Activated CD8-positive, alpha-beta T cell treated with anti-CD3 and anti-CD28 coated beads for 36 hours (primary cell): ENCODE measurements at regions not wholly inside any gene's neighbourhood (a gene's known extent, or its start where the extent isn't known, plus 50 kb on each side); places are given as distances from the start of the nearest gene placed in this dataset.

Experiments used
- ATAC-seq: fragments of 200-7000 bp; cut with Tn5 transposase; one replicate; pipeline ENCODE4 v1.10.0; 2021; ENCODE audit warnings: mild to moderate bottlenecking, moderate library complexity
- CTCF ChIA-PET: fragments of 350-600 bp; sonication (Branson Sonifier 250); formaldehyde crosslinking; loops from one replicate; lab custom pipeline; 2021; ENCODE audit warnings: antibody characterized with exemption; lab: Charles Lee
- POLR2A ChIA-PET: fragments of 350-600 bp; sonication (Branson Sonifier 250); formaldehyde crosslinking; loops from one replicate; lab custom pipeline; 2021; ENCODE audit warnings: antibody characterized with exemption; lab: Charles Lee
- DNase-seq: peaks from one replicate; pipeline ENCODE4 v3.0.0-alpha.2; 2020
- H3K27ac Mint-ChIP-seq: one replicate; pipeline ENCODE4 v1.8.0; 2021; ENCODE audit warnings: mild to moderate bottlenecking, mixed read lengths
- H3K27me3 Mint-ChIP-seq: one replicate; pipeline ENCODE4 v1.8.0; 2021; ENCODE audit warnings: mixed read lengths
- H3K36me3 Mint-ChIP-seq: one replicate; pipeline ENCODE4 v1.8.0; 2021; ENCODE audit warnings: low read depth, mixed read lengths
- H3K4me1 Mint-ChIP-seq: one replicate; pipeline ENCODE4 v1.8.0; 2021; ENCODE audit warnings: low read depth, mixed read lengths
- H3K4me3 Mint-ChIP-seq: one replicate; pipeline ENCODE4 v1.8.0; 2021; ENCODE audit warnings: mild to moderate bottlenecking, moderate library complexity, mixed read lengths
- H3K9me3 Mint-ChIP-seq: one replicate; pipeline ENCODE4 v1.8.0; 2021; ENCODE audit warnings: mixed read lengths
- CTCF ChIP-seq: fragments of 200-600 bp; IDR thresholded peaks from one replicate; pipeline ENCODE4 v1.8.0; 2022; ENCODE audit warnings: antibody characterized with exemption, mild to moderate bottlenecking
- intact Hi-C: fragments of 100-400 bp; cut with micrococcal nuclease; formaldehyde crosslinking; loops from one replicate; pipeline ENCODE4 v1.10.0; 2022

GRCh38 chr16:18062713-18063112, 273.8 kb downstream of the NPIPA8 start:
- ATAC-seq (no peak), DNase-seq (no peak)
- Mint-ChIP-seq H3K27me3 (peaks cover 18% of the 10 kb centered on the region), H3K4me1 (no peaks in the 10 kb centered on the region), H3K4me3 (no peak overlapping the region), H3K36me3 (no peaks in the 10 kb centered on the region), H3K9me3 (no peaks in the 10 kb centered on the region), H3K27ac (no peak overlapping the region)
- ChIA-PET POLR2A (no interaction called here), CTCF (no interaction called here)
- TF ChIP-seq CTCF, result no peak
- intact Hi-C loops, result no loop called here

- H3K9me3 Mint-ChIP-seq, result no peaks in the 10 kb centered on the region
- ATAC-seq (no peak), DNase-seq (no peak)
- intact Hi-C loops, result no loop called here
- no peak for TF ChIP-seq CTCF
- H3K4me1 Mint-ChIP-seq, result no peaks in the 10 kb centered on the region
- H3K36me3 Mint-ChIP-seq, result no peaks in the 10 kb centered on the region
- H3K4me3 Mint-ChIP-seq, result no peak overlapping the region
- ChIA-PET CTCF (no interaction called here), POLR2A (no interaction called here)
- H3K27me3 Mint-ChIP-seq, result peaks cover 18% of the 10 kb centered on the region
- H3K27ac Mint-ChIP-seq, result no peak overlapping the region
These were observed 276.2 kb downstream of the NPIPA8 start for GRCh38 chr16:18060351-18060750.

- TF ChIP-seq CTCF, result no peak
- H3K4me3 Mint-ChIP-seq, result no peak overlapping the region
- ATAC-seq (no peak), DNase-seq (no peak)
- no peaks in the 10 kb centered on the region for H3K9me3 Mint-ChIP-seq
- intact Hi-C loops, result no loop called here
- POLR2A ChIA-PET, result no interaction called here
- H3K27ac Mint-ChIP-seq, result no peak overlapping the region
- CTCF ChIA-PET, result no interaction called here
- H3K4me1 Mint-ChIP-seq, result no peaks in the 10 kb centered on the region
- H3K27me3 Mint-ChIP-seq, result peaks cover 18% of the 10 kb centered on the region
- H3K36me3 Mint-ChIP-seq, result no peaks in the 10 kb centered on the region
These were observed 277.0 kb downstream of the NPIPA8 start for GRCh38 chr16:18059577-18059976.

- DNase-seq, result no peak
- no peaks in the 10 kb centered on the region for H3K9me3 Mint-ChIP-seq
- H3K27ac Mint-ChIP-seq, result no peak overlapping the region
- no peak overlapping the region for H3K4me3 Mint-ChIP-seq
- ChIA-PET POLR2A (no interaction called here), CTCF (no interaction called here)
- intact Hi-C loops, result no loop called here
- no peak for TF ChIP-seq CTCF
- no peaks in the 10 kb centered on the region for H3K36me3 Mint-ChIP-seq
- H3K27me3 Mint-ChIP-seq, result peaks cover 18% of the 10 kb centered on the region
- no peak for ATAC-seq
- no peaks in the 10 kb centered on the region for H3K4me1 Mint-ChIP-seq
These were observed 277.4 kb downstream of the NPIPA8 start for GRCh38 chr16:18059089-18059488.

- no peak for TF ChIP-seq CTCF
- no peak overlapping the region for H3K27ac Mint-ChIP-seq
- H3K4me3 Mint-ChIP-seq, result no peak overlapping the region
- intact Hi-C loops, result no loop called here
- ChIA-PET CTCF (no interaction called here), POLR2A (no interaction called here)
- DNase-seq (no peak), ATAC-seq (no peak)
- H3K9me3 Mint-ChIP-seq, result peaks cover 3% of the 10 kb centered on the region
- H3K36me3 Mint-ChIP-seq, result no peaks in the 10 kb centered on the region
- no peaks in the 10 kb centered on the region for H3K4me1 Mint-ChIP-seq
- H3K27me3 Mint-ChIP-seq, result peaks cover 4% of the 10 kb centered on the region
These were observed 281.1 kb downstream of the NPIPA8 start for GRCh38 chr16:18055411-18055916.
